Lung (tissue), 11 donors: ENCODE measurements at regions not wholly inside any gene's neighbourhood (a gene's known extent, or its start where the extent isn't known, plus 50 kb on each side); places are given as distances from the start of the nearest gene placed in this dataset.

Source experiments
- ATAC-seq: fragments of 200-7000 bp; cut with Tn5 transposase; one replicate; pipeline ENCODE4 v1.9.1; 2020; ENCODE audit warnings: moderate number of reproducible peaks; ENCODE audit not compliant: insufficient read depth, low FRiP score
- DNase-seq, 3 donors: peaks; one replicate each; pipeline ENCODE4 v3.0.0-alpha.2; 2013 to 2017
- H3K27ac ChIP-seq, 2 donors: one replicate each; pipeline ENCODE4 v1.5.1; 2013; ENCODE audit warnings: mild to moderate bottlenecking in 2 of 2, moderate library complexity in 2 of 2, control low read depth in 1 of 2, inconsistent platforms in 1 of 2, low read depth in 1 of 2, low read length in 1 of 2
- H3K27me3 ChIP-seq, 3 donors: one replicate each; pipeline ENCODE4 v1.5.1; 2013; ENCODE audit warnings: low read length in 2 of 3; ENCODE audit not compliant: control insufficient read depth in 3 of 3, insufficient read depth in 3 of 3
- H3K36me3 ChIP-seq, 4 donors: one replicate each; pipeline ENCODE4 v1.5.1; 2013; ENCODE audit warnings: low read length in 4 of 4, mild to moderate bottlenecking in 1 of 4, moderate library complexity in 1 of 4; ENCODE audit not compliant: control insufficient read depth in 4 of 4, insufficient read depth in 4 of 4
- H3K4me1 ChIP-seq, 5 donors: one replicate each; pipeline ENCODE4 v1.5.1; 2013; ENCODE audit warnings: low read length in 5 of 5, mild to moderate bottlenecking in 2 of 5, moderate library complexity in 1 of 5; ENCODE audit not compliant: control insufficient read depth in 5 of 5, insufficient read depth in 5 of 5
- H3K4me3 ChIP-seq: one replicate; pipeline ENCODE4 v1.5.1; 2013; ENCODE audit warnings: mild to moderate bottlenecking, control low read depth, moderate library complexity
- H3K9ac ChIP-seq, 2 donors: one replicate each; pipeline ENCODE4 v1.5.1; 2013; ENCODE audit warnings: low read length in 2 of 2, control low read depth in 1 of 2; ENCODE audit not compliant: insufficient read depth in 1 of 2
- H3K9me3 ChIP-seq, 4 donors: one replicate each; pipeline ENCODE4 v1.5.1; 2013; ENCODE audit warnings: low read length in 3 of 4, mild to moderate bottlenecking in 1 of 4, moderate library complexity in 1 of 4; ENCODE audit not compliant: control insufficient read depth in 4 of 4, insufficient read depth in 3 of 4
- CTCF ChIP-seq: IDR thresholded peaks from 2 replicates; pipeline ENCODE4 v1.5.1; 2012; ENCODE audit warnings: mild to moderate bottlenecking; ENCODE audit errors: control extremely low read depth, extremely low read depth
- WGBS, 2 donors: extraction: QIAGEN DNeasy Blood & Tissue Kit; methylation state at CpG; one replicate each; pipeline ENCODE4 v1.1.7; 2013; 5-methylcytosine and 5-hydroxymethylcytosine counted together
- donor health status: control.
- donor health status: control.
- donor health status: Bipolar disorder and iron deficiency.
- donor health status: healthy.
- donor health status: DM: yes; HTN: yes; CAD: no.

GRCh38 chr10:123494301-123494808 lies 171.8 kb upstream of the GPR26 start:
- no peak for TF ChIP-seq CTCF
- H3K36me3 ChIP-seq, result no peaks in the 10 kb centered on the region
- no peak overlapping the region for H3K27ac ChIP-seq
- 82 to 89% methylated on average over 5 of the region's 5 CpGs for WGBS, 2 donors
- H3K4me3 ChIP-seq, result no peak overlapping the region
- ATAC-seq (no peak), DNase-seq (no peak)
- H3K9ac ChIP-seq, result no peak overlapping the region
- peaks cover 5 to 37% (median 29%) of the 10 kb centered on the region in 3 donors for H3K27me3 ChIP-seq
- peaks cover 0 to 11% (median 0%) of the 10 kb centered on the region in 4 donors for H3K9me3 ChIP-seq
- H3K4me1 ChIP-seq, result peaks cover 0 to 8% (median 3%) of the 10 kb centered on the region in 5 donors

GRCh38 chr10:123496375-123496774 lies 169.8 kb upstream of the GPR26 start:
- no peak overlapping the region for H3K9ac ChIP-seq
- TF ChIP-seq CTCF, result no peak
- whole genome bisulfite sequencing, 2 donors, result 61 to 80% methylated on average over 6 of the region's 6 CpGs
- no peaks in the 10 kb centered on the region for H3K36me3 ChIP-seq
- ATAC-seq (no peak), DNase-seq (peak; percentile 76 to 91 (median 91))
- no peak overlapping the region for H3K4me3 ChIP-seq
- peaks cover 0 to 9% (median 0%) of the 10 kb centered on the region in 4 donors for H3K9me3 ChIP-seq
- no peak overlapping the region for H3K27ac ChIP-seq
- peaks cover 0 to 13% (median 3%) of the 10 kb centered on the region in 5 donors for H3K4me1 ChIP-seq
- peaks cover 5 to 27% (median 24%) of the 10 kb centered on the region in 3 donors for H3K27me3 ChIP-seq

GRCh38 chr10:123496996-123497660 lies 169.0 kb upstream of the GPR26 start:
- TF ChIP-seq CTCF, result no peak
- DNase-seq (no peak), ATAC-seq (no peak)
- WGBS, 2 donors, result 64 to 68% methylated on average over 10 of the region's 10 CpGs
- Histone ChIP-seq H3K27me3 (peaks cover 5 to 25% (median 24%) of the 10 kb centered on the region in 3 donors), H3K4me1 (peaks cover 0 to 13% (median 3%) of the 10 kb centered on the region in 5 donors), H3K9me3 (peaks cover 0 to 9% (median 0%) of the 10 kb centered on the region in 4 donors), H3K36me3 (no peaks in the 10 kb centered on the region), H3K27ac (no peak overlapping the region), H3K4me3 (no peak overlapping the region), H3K9ac (no peak overlapping the region)
